ENCODE measurements at regions not wholly inside any gene's neighbourhood (a gene's known extent, or its start where the extent isn't known, plus 50 kb on each side); places are given as distances from the start of the nearest gene placed in this dataset.

DNA sequence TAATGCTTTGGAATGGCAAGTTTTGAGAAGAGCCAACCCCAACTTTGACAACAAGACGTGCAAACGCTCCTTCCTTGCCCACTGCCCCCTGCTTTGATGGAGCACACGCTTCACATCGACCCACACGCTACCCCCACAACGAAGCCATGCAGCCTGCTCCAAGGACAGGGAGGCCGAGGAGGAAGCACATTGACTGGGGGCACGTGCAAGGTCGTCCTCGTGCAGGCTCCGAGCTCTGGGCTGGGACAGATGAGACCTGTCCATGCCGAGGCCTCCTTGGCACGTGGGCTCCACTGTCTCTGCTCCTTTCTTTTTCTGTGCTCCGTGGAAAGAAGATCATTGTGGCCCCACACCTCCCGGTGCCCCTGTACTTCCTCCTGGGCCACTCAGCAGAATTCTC is 309.0 kb downstream of the TEX29 start:
- no peak overlapping the region for H4K5ac ChIP-seq (ENCODE audit: insufficient read length, low read depth, low read length)
- H2BK12ac ChIP-seq (ENCODE audit: insufficient read length, low read depth, low read length): no peak overlapping the region
- no peak overlapping the region for H3K23ac ChIP-seq (ENCODE audit: insufficient read length, low read depth, low read length)
- no peaks in the 10 kb centered on the region for H4K20me1 ChIP-seq (ENCODE audit: control insufficient read depth, insufficient read depth, insufficient read length)
- peak; percentile 12 for DNase-seq
- no peaks in the 10 kb centered on the region for H3K27me3 ChIP-seq (ENCODE audit: insufficient read depth, low read length)
- no peak overlapping the region for H2BK120ac ChIP-seq (ENCODE audit: low read depth, low read length, poor library complexity, severe bottlenecking)
- no peaks in the 10 kb centered on the region for H3K79me2 ChIP-seq (ENCODE audit: insufficient read depth, low read length)
- no peak overlapping the region for H2BK5ac ChIP-seq (ENCODE audit: insufficient read length, low read length)
- WGBS (ENCODE audit: extremely low coverage, insufficient read length, low lambda C conversion rate): no CpG with 5 or more reads among the region's 15 CpGs
- TF ChIP-seq, protein P1, sequence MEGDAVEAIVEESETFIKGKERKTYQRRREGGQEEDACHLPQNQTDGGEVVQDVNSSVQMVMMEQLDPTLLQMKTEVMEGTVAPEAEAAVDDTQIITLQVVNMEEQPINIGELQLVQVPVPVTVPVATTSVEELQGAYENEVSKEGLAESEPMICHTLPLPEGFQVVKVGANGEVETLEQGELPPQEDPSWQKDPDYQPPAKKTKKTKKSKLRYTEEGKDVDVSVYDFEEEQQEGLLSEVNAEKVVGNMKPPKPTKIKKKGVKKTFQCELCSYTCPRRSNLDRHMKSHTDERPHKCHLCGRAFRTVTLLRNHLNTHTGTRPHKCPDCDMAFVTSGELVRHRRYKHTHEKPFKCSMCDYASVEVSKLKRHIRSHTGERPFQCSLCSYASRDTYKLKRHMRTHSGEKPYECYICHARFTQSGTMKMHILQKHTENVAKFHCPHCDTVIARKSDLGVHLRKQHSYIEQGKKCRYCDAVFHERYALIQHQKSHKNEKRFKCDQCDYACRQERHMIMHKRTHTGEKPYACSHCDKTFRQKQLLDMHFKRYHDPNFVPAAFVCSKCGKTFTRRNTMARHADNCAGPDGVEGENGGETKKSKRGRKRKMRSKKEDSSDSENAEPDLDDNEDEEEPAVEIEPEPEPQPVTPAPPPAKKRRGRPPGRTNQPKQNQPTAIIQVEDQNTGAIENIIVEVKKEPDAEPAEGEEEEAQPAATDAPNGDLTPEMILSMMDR (conservative IDR thresholded peaks at IDR 0.05): no peak
- H3T11ph ChIP-seq (ENCODE audit: low read length): no peak overlapping the region
- no peak overlapping the region; the same call in 1 of the 2 replicates for H3K14ac ChIP-seq (ENCODE audit: insufficient read depth, low read length)
- Mint-ChIP-seq H3K27ac (peak overlapping the region in 1 of 3 experiments; percentile 70; a peak in 1 of 7 replicates), H3K27me3 (ENCODE audit: low read depth) (peaks cover 21% of the 10 kb centered on the region), H3K36me3 (ENCODE audit: insufficient read depth in 1 of 3, low read depth in 3 of 3) (no peaks in the 10 kb centered on the region), H3K4me1 (peaks cover 23 to 31% of the 10 kb centered on the region in 2 experiments), H3K4me3 (no peak overlapping the region), H3K9me3 (no peaks in the 10 kb centered on the region)
- H2AFZ ChIP-seq (ENCODE audit: low read length): no peak overlapping the region
- H3K23me2 ChIP-seq (ENCODE audit: insufficient read length, low read depth, low read length, poor library complexity, severe bottlenecking): no peaks in the 10 kb centered on the region
- H3K27ac ChIP-seq (ENCODE audit: insufficient read length, low read depth, low read length): no peak overlapping the region
- H3K56ac ChIP-seq (ENCODE audit: insufficient read length, low read depth, low read length): no peak overlapping the region
- no peak overlapping the region for H2AK5ac ChIP-seq (ENCODE audit: insufficient read length, low read length)
- no peak overlapping the region for H4K8ac ChIP-seq (replicated peaks; ENCODE audit: insufficient read length, low read depth, low read length)
- H2BK20ac ChIP-seq (ENCODE audit: low read depth, low read length, poor library complexity, severe bottlenecking): no peak overlapping the region
- no peak overlapping the region for H3K18ac ChIP-seq (ENCODE audit: insufficient read length, low read depth, low read length)
- no peak overlapping the region for H3K9ac ChIP-seq (ENCODE audit: extremely low read depth, insufficient read length, low read length)
- H2BK15ac ChIP-seq (ENCODE audit: low read depth, low read length): no peak overlapping the region
- H4K91ac ChIP-seq (ENCODE audit: insufficient read length, low read depth, low read length): no peak overlapping the region
- peaks cover 7% of the 10 kb centered on the region; the same call in 1 of the 2 replicates for H3K4me1 ChIP-seq (ENCODE audit: insufficient read depth, low read length)
- H3K9me3 ChIP-seq (ENCODE audit: control insufficient read depth, low read depth, low read length): no peaks in the 10 kb centered on the region
- no peak overlapping the region for H3K4ac ChIP-seq (ENCODE audit: low read depth, low read length)
- no peaks in the 10 kb centered on the region for H3K79me1 ChIP-seq (ENCODE audit: insufficient read depth, low read depth, low read length, poor library complexity, severe bottlenecking)
- H3K4me2 ChIP-seq (ENCODE audit: insufficient read depth, insufficient read length, low read length): no peak overlapping the region
